ENCODE measurements at regions not wholly inside any gene's neighbourhood (a gene's known extent, or its start where the extent isn't known, plus 50 kb on each side); places are given as distances from the start of the nearest gene placed in this dataset.

GRCh38 chr20:12827816-12828385, 180.9 kb upstream of the SPTLC3 start:
- no peak for TF ChIP-seq ZNF70 (CRISPR knock-in tag; IDR thresholded peaks at IDR 0.05)
- no peak for TF ChIP-seq BACH2 (CRISPR knock-in tag; IDR thresholded peaks at IDR 0.05; ENCODE audit: borderline replicate concordance)
